IMR-90 (cell line): ENCODE measurements at regions not wholly inside any gene's neighbourhood (a gene's known extent, or its start where the extent isn't known, plus 50 kb on each side); places are given as distances from the start of the nearest gene placed in this dataset.

Experiments used
- MAFK ChIP-seq: IDR thresholded peaks from 2 replicates; pipeline ENCODE4 v1.6.1; 2012; ENCODE audit warnings: low read depth, low read length, improper control_type of control experiment
- RCOR1 ChIP-seq: IDR thresholded peaks from 2 replicates; pipeline ENCODE4 v1.6.1; 2012; ENCODE audit warnings: mild to moderate bottlenecking, low read length, improper control_type of control experiment; ENCODE audit not compliant: insufficient replicate concordance
- TF ChIP-seq, protein P1 (sequence below): conservative IDR thresholded peaks from 2 replicates; pipeline ENCODE4 v1.5.1; 2012; ENCODE audit warnings: mild to moderate bottlenecking, low read depth, low read length, improper control_type of control experiment
- TF ChIP-seq, protein P2 (sequence below): fragments of 150-350 bp; IDR thresholded peaks from 2 replicates; pipeline ENCODE4 v1.6.1; 2017; ENCODE audit warnings: mild to moderate bottlenecking, antibody characterized with exemption, low read length, low read depth

DNA sequence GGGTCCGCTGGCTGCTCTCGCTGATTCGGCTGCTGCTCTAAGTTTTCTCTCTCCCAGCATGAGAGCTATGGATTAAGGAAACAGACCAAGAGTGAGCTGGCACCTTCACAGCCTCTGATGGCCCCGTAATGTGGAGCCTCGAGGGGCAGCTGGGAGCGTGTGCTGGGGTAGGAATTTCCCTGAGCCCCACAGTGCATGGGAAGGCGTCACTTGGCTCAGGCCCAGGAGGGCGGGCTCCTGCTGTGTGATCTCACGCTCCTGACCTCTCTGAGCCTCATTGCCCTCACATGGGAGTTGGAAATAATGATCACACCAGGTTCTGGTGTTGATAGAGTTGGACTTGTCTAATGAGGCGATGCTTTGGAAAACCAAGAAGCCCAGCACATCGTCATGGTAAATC, 238.6 kb upstream of the CRY1 start:
- TF ChIP-seq, protein P1, sequence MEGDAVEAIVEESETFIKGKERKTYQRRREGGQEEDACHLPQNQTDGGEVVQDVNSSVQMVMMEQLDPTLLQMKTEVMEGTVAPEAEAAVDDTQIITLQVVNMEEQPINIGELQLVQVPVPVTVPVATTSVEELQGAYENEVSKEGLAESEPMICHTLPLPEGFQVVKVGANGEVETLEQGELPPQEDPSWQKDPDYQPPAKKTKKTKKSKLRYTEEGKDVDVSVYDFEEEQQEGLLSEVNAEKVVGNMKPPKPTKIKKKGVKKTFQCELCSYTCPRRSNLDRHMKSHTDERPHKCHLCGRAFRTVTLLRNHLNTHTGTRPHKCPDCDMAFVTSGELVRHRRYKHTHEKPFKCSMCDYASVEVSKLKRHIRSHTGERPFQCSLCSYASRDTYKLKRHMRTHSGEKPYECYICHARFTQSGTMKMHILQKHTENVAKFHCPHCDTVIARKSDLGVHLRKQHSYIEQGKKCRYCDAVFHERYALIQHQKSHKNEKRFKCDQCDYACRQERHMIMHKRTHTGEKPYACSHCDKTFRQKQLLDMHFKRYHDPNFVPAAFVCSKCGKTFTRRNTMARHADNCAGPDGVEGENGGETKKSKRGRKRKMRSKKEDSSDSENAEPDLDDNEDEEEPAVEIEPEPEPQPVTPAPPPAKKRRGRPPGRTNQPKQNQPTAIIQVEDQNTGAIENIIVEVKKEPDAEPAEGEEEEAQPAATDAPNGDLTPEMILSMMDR, result no peak
- TF ChIP-seq, protein P2, sequence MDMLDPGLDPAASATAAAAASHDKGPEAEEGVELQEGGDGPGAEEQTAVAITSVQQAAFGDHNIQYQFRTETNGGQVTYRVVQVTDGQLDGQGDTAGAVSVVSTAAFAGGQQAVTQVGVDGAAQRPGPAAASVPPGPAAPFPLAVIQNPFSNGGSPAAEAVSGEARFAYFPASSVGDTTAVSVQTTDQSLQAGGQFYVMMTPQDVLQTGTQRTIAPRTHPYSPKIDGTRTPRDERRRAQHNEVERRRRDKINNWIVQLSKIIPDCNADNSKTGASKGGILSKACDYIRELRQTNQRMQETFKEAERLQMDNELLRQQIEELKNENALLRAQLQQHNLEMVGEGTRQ, result no peak
- TF ChIP-seq RCOR1 (no peak), MAFK (no peak)
